Fibroblast of lung (primary cell): ENCODE measurements at regions not wholly inside any gene's neighbourhood (a gene's known extent, or its start where the extent isn't known, plus 50 kb on each side); places are given as distances from the start of the nearest gene placed in this dataset.

Source experiments
- DNase-seq, 2 donors: peaks; one replicate each; pipeline versions ENCODE4 v3.0.0 to v3.0.0-alpha.2; 2010; ENCODE audit warnings: low read depth in 2 of 2
- H2AFZ ChIP-seq: 2 replicates; pipeline ENCODE4 v1.5.1; 2012; ENCODE audit warnings: low read length, control low read depth, inconsistent platforms
- H3K27ac ChIP-seq: 2 replicates; pipeline ENCODE4 v1.5.1; 2011; ENCODE audit warnings: low read length, control low read depth; ENCODE audit not compliant: insufficient read depth
- H3K27me3 ChIP-seq: 2 replicates; pipeline ENCODE4 v1.5.1; 2011; ENCODE audit warnings: mild to moderate bottlenecking, low read length; ENCODE audit not compliant: control insufficient read depth, insufficient read depth
- H3K36me3 ChIP-seq: 2 replicates; pipeline ENCODE4 v1.5.1; 2011; ENCODE audit warnings: low read length; ENCODE audit not compliant: control insufficient read depth, insufficient read depth
- H3K4me1 ChIP-seq: 2 replicates; pipeline ENCODE4 v1.5.1; 2011; ENCODE audit warnings: low read length; ENCODE audit not compliant: control insufficient read depth, insufficient read depth; ENCODE audit errors: extremely low read depth
- H3K4me2 ChIP-seq: 2 replicates; pipeline ENCODE4 v1.5.1; 2011; ENCODE audit warnings: low read length, control low read depth; ENCODE audit not compliant: insufficient read depth; ENCODE audit errors: extremely low read depth
- H3K4me3 ChIP-seq, 4 experiments: fragments of 200-600 bp in 1 of 4; sonication (generic) in 1 of 4; replicated peaks in 1 of 4; 2 replicates each; pipeline ENCODE4 v1.5.1; 2011 to 2016; ENCODE audit warnings: low read length in 4 of 4, low read depth in 3 of 4, mild to moderate bottlenecking in 3 of 4, control low read depth in 2 of 4, inconsistent platforms in 1 of 4, mixed read lengths in 1 of 4; ENCODE audit not compliant: insufficient read depth in 1 of 4; ENCODE audit errors: control extremely low read depth in 1 of 4
- H3K79me2 ChIP-seq: 2 replicates; pipeline ENCODE4 v1.5.1; 2012; ENCODE audit warnings: mild to moderate bottlenecking, low read length, inconsistent platforms; ENCODE audit not compliant: control insufficient read depth, insufficient read depth
- H3K9ac ChIP-seq: 2 replicates; pipeline ENCODE4 v1.5.1; 2011; ENCODE audit warnings: mild to moderate bottlenecking, low read length, control low read depth; ENCODE audit not compliant: insufficient read depth
- H3K9me3 ChIP-seq: 2 replicates; pipeline ENCODE4 v1.5.1; 2012; ENCODE audit warnings: low read depth, low read length; ENCODE audit not compliant: control insufficient read depth, insufficient read depth
- H4K20me1 ChIP-seq: 2 replicates; pipeline ENCODE4 v1.5.1; 2011; ENCODE audit warnings: low read length; ENCODE audit not compliant: control insufficient read depth, insufficient read depth; ENCODE audit errors: extremely low read depth
- CTCF ChIP-seq, 2 donors: IDR thresholded peaks in 1 of 2; conservative IDR thresholded peaks in 1 of 2; 1 replicate in 1 of 2; 2 replicates in 1 of 2; pipeline ENCODE4 v1.5.1; 2011 to 2012; ENCODE audit warnings: low read length in 2 of 2, control low read depth in 1 of 2, inconsistent platforms in 1 of 2, low read depth in 1 of 2, mild to moderate bottlenecking in 1 of 2
- EZH2 ChIP-seq: IDR thresholded peaks from 2 replicates; pipeline ENCODE4 v1.5.1; 2012; ENCODE audit warnings: low read length, control low read depth, mild to moderate bottlenecking; ENCODE audit errors: missing control alignments

GRCh38 chr5:148716716-148717115 is 62.4 kb upstream of the HTR4 start:
- Histone ChIP-seq H3K27me3 (no peaks in the 10 kb centered on the region), H3K4me2 (no peak overlapping the region), H2AFZ (no peak overlapping the region), H3K79me2 (no peaks in the 10 kb centered on the region), H3K4me3 (no peak overlapping the region), H4K20me1 (no peaks in the 10 kb centered on the region), H3K27ac (no peak overlapping the region), H3K9ac (no peak overlapping the region), H3K4me1 (no peaks in the 10 kb centered on the region), H3K9me3 (no peaks in the 10 kb centered on the region), H3K36me3 (no peaks in the 10 kb centered on the region)
- TF ChIP-seq EZH2 (no peak), CTCF (conservative IDR thresholded peaks at IDR 0.05 in 1 of 2, IDR thresholded peaks at IDR 0.05 in 1 of 2; ENCODE audit: low read depth in 1 of 2, low read length in 2 of 2) (no peak)
- DNase-seq: no peak

GRCh38 chr5:148717668-148718067 is 63.3 kb upstream of the HTR4 start:
- H3K27ac ChIP-seq: no peak overlapping the region
- H2AFZ ChIP-seq: no peak overlapping the region

GRCh38 chr5:148719605-148720004 is 65.3 kb upstream of the HTR4 start:
- H3K27ac ChIP-seq: no peak overlapping the region
- no peak for DNase-seq
- no peak overlapping the region for H3K9ac ChIP-seq
- H3K36me3 ChIP-seq: no peaks in the 10 kb centered on the region
- no peaks in the 10 kb centered on the region for H4K20me1 ChIP-seq
- H3K9me3 ChIP-seq: no peaks in the 10 kb centered on the region
- H3K4me1 ChIP-seq: no peaks in the 10 kb centered on the region
- H3K4me3 ChIP-seq: no peak overlapping the region
- TF ChIP-seq CTCF (conservative IDR thresholded peaks at IDR 0.05 in 1 of 2, IDR thresholded peaks at IDR 0.05 in 1 of 2; ENCODE audit: low read depth in 1 of 2, low read length in 2 of 2): no peak
- no peak for TF ChIP-seq EZH2
- H3K27me3 ChIP-seq: peaks cover 3% of the 10 kb centered on the region
- no peaks in the 10 kb centered on the region for H3K79me2 ChIP-seq
- no peak overlapping the region for H3K4me2 ChIP-seq
- H2AFZ ChIP-seq: no peak overlapping the region

More at GRCh38 chr5:148717668-148718067, 63.3 kb upstream of the HTR4 start:
- TF ChIP-seq CTCF (conservative IDR thresholded peaks at IDR 0.05 in 1 of 2, IDR thresholded peaks at IDR 0.05 in 1 of 2; ENCODE audit: low read depth in 1 of 2, low read length in 2 of 2): no peak
- TF ChIP-seq EZH2: no peak
- H4K20me1 ChIP-seq: no peaks in the 10 kb centered on the region
- H3K79me2 ChIP-seq: no peaks in the 10 kb centered on the region
- H3K4me3 ChIP-seq: no peak overlapping the region
- H3K36me3 ChIP-seq: no peaks in the 10 kb centered on the region
- H3K27me3 ChIP-seq: no peaks in the 10 kb centered on the region
- H3K9ac ChIP-seq: no peak overlapping the region
- no peak overlapping the region for H3K4me2 ChIP-seq
- H3K9me3 ChIP-seq: no peaks in the 10 kb centered on the region
- DNase-seq: no peak
- no peaks in the 10 kb centered on the region for H3K4me1 ChIP-seq
